Trophoblast cell (in vitro differentiated cells and primary cell): ENCODE measurements at regions not wholly inside any gene's neighbourhood (a gene's known extent, or its start where the extent isn't known, plus 50 kb on each side); places are given as distances from the start of the nearest gene placed in this dataset.

Source experiments
- DNase-seq, 2 donors: peaks; one replicate each; pipeline ENCODE4 v3.0.0-alpha.2; 2016
- H2AFZ ChIP-seq: 2 replicates; pipeline ENCODE4 v1.6.1; 2013; ENCODE audit warnings: low read length, moderate library complexity, mild to moderate bottlenecking; ENCODE audit not compliant: insufficient read depth, poor library complexity
- H2AK5ac ChIP-seq: 2 replicates; pipeline ENCODE4 v1.6.1; 2013; ENCODE audit warnings: mild to moderate bottlenecking, low read length
- H2BK120ac ChIP-seq: 2 replicates; pipeline ENCODE4 v1.6.1; 2013; ENCODE audit warnings: low read length, mild to moderate bottlenecking, moderate library complexity; ENCODE audit not compliant: insufficient read depth, poor library complexity
- H2BK12ac ChIP-seq: 2 replicates; pipeline ENCODE4 v1.6.1; 2013; ENCODE audit warnings: mild to moderate bottlenecking, low read length, moderate library complexity
- H2BK5ac ChIP-seq: 2 replicates; pipeline ENCODE4 v1.6.1; 2013; ENCODE audit warnings: low read length, low read depth, moderate library complexity, mild to moderate bottlenecking; ENCODE audit not compliant: poor library complexity
- H3K14ac ChIP-seq: 2 replicates; pipeline ENCODE4 v1.6.1; 2013; ENCODE audit warnings: mild to moderate bottlenecking, low read length
- H3K18ac ChIP-seq: 2 replicates; pipeline ENCODE4 v1.6.1; 2013; ENCODE audit warnings: mild to moderate bottlenecking, low read length
- H3K23ac ChIP-seq: 2 replicates; pipeline ENCODE4 v1.6.1; 2013; ENCODE audit warnings: low read length
- H3K27ac ChIP-seq: 2 replicates; pipeline ENCODE4 v1.5.1; 2013; ENCODE audit warnings: low read depth, mild to moderate bottlenecking, inconsistent platforms, low read length, moderate library complexity
- H3K27me3 ChIP-seq: 2 replicates; pipeline ENCODE4 v1.6.1; 2013; ENCODE audit warnings: inconsistent platforms, mild to moderate bottlenecking, low read length, moderate library complexity; ENCODE audit not compliant: insufficient read depth
- H3K36me3 ChIP-seq, 2 experiments: 1 replicate in 1 of 2; 2 replicates in 1 of 2; pipeline ENCODE4 v1.6.1; 2013; ENCODE audit warnings: low read length in 2 of 2, mild to moderate bottlenecking in 2 of 2, moderate library complexity in 1 of 2; ENCODE audit not compliant: insufficient read depth in 2 of 2, control insufficient read depth in 1 of 2
- H3K4ac ChIP-seq: 2 replicates; pipeline ENCODE4 v1.6.1; 2013; ENCODE audit warnings: low read depth, mild to moderate bottlenecking, low read length, moderate library complexity
- H3K4me1 ChIP-seq, 2 experiments: 1 replicate in 1 of 2; 2 replicates in 1 of 2; pipeline ENCODE4 v1.6.1; 2013; ENCODE audit warnings: low read length in 2 of 2, mild to moderate bottlenecking in 2 of 2, moderate library complexity in 1 of 2; ENCODE audit not compliant: insufficient read depth in 2 of 2, control insufficient read depth in 1 of 2
- H3K4me2 ChIP-seq: 2 replicates; pipeline ENCODE4 v1.6.1; 2013; ENCODE audit warnings: inconsistent platforms, mild to moderate bottlenecking, low read length, moderate library complexity
- H3K4me3 ChIP-seq: 2 replicates; pipeline ENCODE4 v1.5.1; 2013; ENCODE audit warnings: mild to moderate bottlenecking, low read depth, low read length, inconsistent platforms
- H3K79me1 ChIP-seq: one replicate; pipeline ENCODE4 v1.6.1; 2013; ENCODE audit warnings: low read length
- H3K79me2 ChIP-seq: 2 replicates; pipeline ENCODE4 v1.6.1; 2013; ENCODE audit warnings: low read length, mild to moderate bottlenecking; ENCODE audit not compliant: control insufficient read depth, insufficient read depth, poor library complexity
- H3K9ac ChIP-seq: 2 replicates; pipeline ENCODE4 v1.6.1; 2013; ENCODE audit warnings: mild to moderate bottlenecking, low read length
- H3K9me3 ChIP-seq: 2 replicates; pipeline ENCODE4 v1.6.1; 2013; ENCODE audit warnings: low read depth, mild to moderate bottlenecking, control low read depth, inconsistent platforms, low read length; ENCODE audit not compliant: insufficient read depth
- H4K12ac ChIP-seq: 2 replicates; pipeline ENCODE4 v1.6.1; 2013; ENCODE audit warnings: low read depth, mild to moderate bottlenecking, low read length, moderate library complexity
- H4K8ac ChIP-seq: 2 replicates; pipeline ENCODE4 v1.6.1; 2013; ENCODE audit warnings: low read depth, mild to moderate bottlenecking, low read length, moderate library complexity
- H4K91ac ChIP-seq: one replicate; pipeline ENCODE4 v1.6.1; 2013; ENCODE audit warnings: low read depth, mild to moderate bottlenecking, low read length, moderate library complexity
- WGBS: extraction: QIAGEN DNeasy Blood & Tissue Kit; methylation state at CpG from one replicate; pipeline ENCODE4 v1.1.7; 2013; ENCODE audit warnings: missing lambda C conversion rate; ENCODE audit not compliant: insufficient read length, insufficient coverage; ENCODE audit errors: extremely low coverage; 5-methylcytosine and 5-hydroxymethylcytosine counted together

DNA sequence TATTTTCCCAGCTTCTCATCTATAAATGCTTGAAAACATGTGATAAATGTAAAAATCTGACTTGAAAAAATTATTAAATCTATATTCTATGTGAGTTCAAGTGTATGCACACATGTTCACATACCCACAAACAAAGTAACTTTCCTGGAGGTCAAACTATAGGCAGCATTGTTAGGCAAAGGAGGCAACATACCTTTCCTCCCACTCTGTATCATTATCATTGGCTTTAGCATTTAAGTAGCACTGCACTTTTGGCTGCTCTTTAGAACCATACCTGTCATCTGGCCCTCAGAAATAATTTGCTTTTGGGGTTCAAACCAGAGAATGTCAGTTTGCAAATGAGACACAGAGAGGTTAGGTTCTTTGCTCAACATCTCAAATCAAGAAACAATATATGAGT is 102.4 kb upstream of the CCDC196 start:
- Histone ChIP-seq H3K14ac (no peak overlapping the region), H2BK120ac (no peak overlapping the region), H3K27ac (no peak overlapping the region), H3K9me3 (no peaks in the 10 kb centered on the region), H3K4me3 (no peak overlapping the region), H3K4me2 (no peak overlapping the region), H2AFZ (no peak overlapping the region), H3K79me2 (no peaks in the 10 kb centered on the region), H2AK5ac (no peak overlapping the region), H3K23ac (no peak overlapping the region), H3K4ac (no peak overlapping the region), H4K12ac (no peak overlapping the region), H3K36me3 (no peaks in the 10 kb centered on the region), H3K27me3 (no peaks in the 10 kb centered on the region), H3K9ac (no peak overlapping the region), H3K79me1 (no peaks in the 10 kb centered on the region), H2BK12ac (no peak overlapping the region), H3K18ac (no peak overlapping the region), H3K4me1 (peaks cover 0 to 2% of the 10 kb centered on the region in 2 experiments), H2BK5ac (no peak overlapping the region), H4K8ac (no peak overlapping the region), H4K91ac (no peak overlapping the region)
- no peak for DNase-seq

DNA sequence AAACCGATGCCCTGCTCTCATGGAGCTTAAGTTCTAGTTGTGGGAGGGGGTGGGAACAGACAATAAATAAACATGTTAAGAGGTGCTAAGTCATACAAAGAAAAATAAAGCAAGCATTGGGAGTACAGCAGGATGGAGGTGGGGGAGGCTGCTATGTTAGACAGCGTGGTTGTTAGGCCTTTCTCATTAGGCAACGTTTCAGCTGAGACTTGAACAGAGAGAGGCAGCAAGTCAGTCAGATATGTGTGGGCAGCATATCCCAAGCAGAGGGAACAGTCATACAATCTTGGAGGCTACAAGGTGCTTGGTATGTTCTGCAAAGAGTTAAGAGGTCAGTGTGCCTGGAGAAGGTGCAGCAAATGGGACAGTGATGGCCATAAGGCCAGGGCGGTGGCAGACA is 97.7 kb upstream of the CCDC196 start:
- no peak overlapping the region for H3K9ac ChIP-seq
- H2BK12ac ChIP-seq = no peak overlapping the region
- no peak overlapping the region for H3K4ac ChIP-seq
- H3K79me2 ChIP-seq = no peaks in the 10 kb centered on the region
- H2BK120ac ChIP-seq = no peak overlapping the region
- no peak overlapping the region for H4K12ac ChIP-seq
- H3K27me3 ChIP-seq = no peaks in the 10 kb centered on the region
- H4K91ac ChIP-seq = no peak overlapping the region
- H3K9me3 ChIP-seq = no peaks in the 10 kb centered on the region
- H3K4me1 ChIP-seq = no peaks in the 10 kb centered on the region
- no peak overlapping the region for H4K8ac ChIP-seq
- H3K14ac ChIP-seq = no peak overlapping the region
- H3K23ac ChIP-seq = no peak overlapping the region
- no peak overlapping the region for H3K27ac ChIP-seq
- WGBS = no CpG with 5 or more reads among the region's 4 CpGs
- no peak overlapping the region for H2AFZ ChIP-seq
- DNase-seq = no peak
- no peak overlapping the region for H3K4me2 ChIP-seq
- no peak overlapping the region for H2AK5ac ChIP-seq
- H3K36me3 ChIP-seq = no peaks in the 10 kb centered on the region
- no peak overlapping the region for H2BK5ac ChIP-seq
- no peak overlapping the region for H3K18ac ChIP-seq
- no peaks in the 10 kb centered on the region for H3K79me1 ChIP-seq
- H3K4me3 ChIP-seq = peak overlapping the region; percentile 51

DNA sequence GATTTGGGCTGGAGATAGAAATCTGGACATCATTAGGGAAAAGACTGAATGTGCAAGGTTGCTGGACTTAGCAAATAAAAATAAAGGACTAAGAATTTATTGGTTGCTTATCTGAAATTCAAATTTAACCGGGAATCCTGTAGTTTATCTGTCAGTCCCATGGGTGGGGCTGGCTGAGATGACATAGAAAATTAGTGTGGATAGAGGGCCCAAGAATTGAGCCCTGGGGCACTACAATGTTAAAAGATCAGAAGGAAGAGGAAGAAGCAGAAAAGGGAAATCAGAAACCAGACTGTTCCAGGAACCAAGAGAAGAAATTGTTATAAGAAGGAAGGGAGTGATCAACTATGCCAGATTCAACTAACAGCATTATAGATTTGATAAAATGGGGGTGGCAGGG is 96.7 kb upstream of the CCDC196 start:
- H2BK120ac ChIP-seq = no peak overlapping the region
- H4K91ac ChIP-seq = no peak overlapping the region
- no peak overlapping the region for H2BK5ac ChIP-seq
- no CpG with 5 or more reads among the region's 1 CpG for WGBS
- H3K79me2 ChIP-seq = no peaks in the 10 kb centered on the region
- H3K36me3 ChIP-seq = no peaks in the 10 kb centered on the region
- H3K23ac ChIP-seq = no peak overlapping the region
- no peaks in the 10 kb centered on the region for H3K79me1 ChIP-seq
- no peaks in the 10 kb centered on the region for H3K4me1 ChIP-seq
- no peak for DNase-seq
- H2BK12ac ChIP-seq = no peak overlapping the region
- no peak overlapping the region for H3K4ac ChIP-seq
- no peak overlapping the region for H4K8ac ChIP-seq
- H3K9ac ChIP-seq = no peak overlapping the region
- H3K9me3 ChIP-seq = no peaks in the 10 kb centered on the region
- H3K14ac ChIP-seq = no peak overlapping the region
- no peak overlapping the region for H3K4me2 ChIP-seq
- no peaks in the 10 kb centered on the region for H3K27me3 ChIP-seq
- no peak overlapping the region for H2AK5ac ChIP-seq
- H3K18ac ChIP-seq = no peak overlapping the region
- H3K27ac ChIP-seq = no peak overlapping the region
- H3K4me3 ChIP-seq = no peak overlapping the region
- H2AFZ ChIP-seq = no peak overlapping the region
- H4K12ac ChIP-seq = no peak overlapping the region

DNA sequence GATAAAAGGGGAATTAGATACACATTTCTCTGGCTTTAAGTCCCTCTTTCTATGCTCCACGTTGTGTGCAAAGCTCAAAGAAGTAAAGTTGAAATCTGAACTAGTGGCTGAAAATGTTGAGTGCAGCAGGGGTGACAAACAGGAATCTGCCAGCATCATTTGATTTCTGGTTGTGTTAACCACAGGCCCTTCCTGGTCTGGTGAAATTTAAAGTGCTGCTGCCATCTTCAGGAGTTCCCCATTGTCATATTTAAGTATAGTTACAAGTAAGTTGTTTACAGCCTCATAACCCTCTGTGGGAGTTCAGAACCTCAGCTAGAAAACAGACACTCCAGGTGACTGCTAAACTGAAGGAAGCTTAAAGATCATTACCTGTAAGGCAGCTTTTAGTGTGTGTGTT is 90.9 kb upstream of the CCDC196 start:
- Histone ChIP-seq H3K23ac (no peak overlapping the region), H3K4me1 (no peaks in the 10 kb centered on the region), H2AFZ (no peak overlapping the region), H3K9ac (no peak overlapping the region), H4K91ac (no peak overlapping the region), H3K14ac (no peak overlapping the region), H3K18ac (no peak overlapping the region), H3K27me3 (no peaks in the 10 kb centered on the region), H3K9me3 (no peaks in the 10 kb centered on the region), H3K4me3 (no peak overlapping the region), H4K8ac (no peak overlapping the region), H3K79me2 (no peaks in the 10 kb centered on the region), H3K27ac (no peak overlapping the region), H2BK5ac (no peak overlapping the region), H3K4me2 (no peak overlapping the region), H4K12ac (no peak overlapping the region), H3K79me1 (no peaks in the 10 kb centered on the region), H2AK5ac (no peak overlapping the region), H2BK120ac (no peak overlapping the region), H2BK12ac (no peak overlapping the region), H3K36me3 (no peaks in the 10 kb centered on the region), H3K4ac (no peak overlapping the region)
- DNase-seq = no peak
- WGBS = no CpG with 5 or more reads among the region's 1 CpG

DNA sequence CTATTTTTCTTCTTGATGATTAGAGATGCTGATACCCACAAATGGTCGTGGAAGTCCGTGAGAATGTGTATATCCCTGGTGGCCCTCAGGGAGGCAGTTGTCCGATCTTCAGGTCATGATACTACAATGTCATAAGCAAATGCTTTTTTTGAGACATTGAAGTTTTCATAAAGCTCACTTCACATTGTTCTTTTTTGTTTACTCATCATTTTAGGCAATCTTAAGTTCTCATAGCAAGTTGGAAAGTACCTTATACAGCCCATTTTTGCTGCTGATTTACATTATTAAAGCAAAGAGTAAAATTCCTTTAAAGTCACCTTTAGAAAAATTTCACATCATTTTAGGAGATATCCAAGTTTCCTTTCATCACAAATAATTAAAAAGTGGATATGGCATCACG is 90.0 kb upstream of the CCDC196 start:
- H4K12ac ChIP-seq = no peak overlapping the region
- no peak overlapping the region for H3K14ac ChIP-seq
- H2AK5ac ChIP-seq = no peak overlapping the region
- no CpG with 5 or more reads among the region's 4 CpGs for WGBS
- no peak overlapping the region for H3K9ac ChIP-seq
- no peaks in the 10 kb centered on the region for H3K9me3 ChIP-seq
- no peak overlapping the region for H3K4ac ChIP-seq
- no peaks in the 10 kb centered on the region for H3K79me1 ChIP-seq
- no peak overlapping the region for H4K91ac ChIP-seq
- no peak overlapping the region for H3K18ac ChIP-seq
- H2AFZ ChIP-seq = no peak overlapping the region
- no peak overlapping the region for H2BK120ac ChIP-seq
- no peaks in the 10 kb centered on the region for H3K79me2 ChIP-seq
- H3K4me2 ChIP-seq = no peak overlapping the region
- H2BK12ac ChIP-seq = no peak overlapping the region
- H3K23ac ChIP-seq = no peak overlapping the region
- H4K8ac ChIP-seq = no peak overlapping the region
- H3K27me3 ChIP-seq = no peaks in the 10 kb centered on the region
- H3K36me3 ChIP-seq = no peaks in the 10 kb centered on the region
- H3K27ac ChIP-seq = no peak overlapping the region
- no peak for DNase-seq
- H3K4me1 ChIP-seq = no peaks in the 10 kb centered on the region
- no peak overlapping the region for H2BK5ac ChIP-seq
- no peak overlapping the region for H3K4me3 ChIP-seq
